ENCODE measurements at regions not wholly inside any gene's neighbourhood (a gene's known extent, or its start where the extent isn't known, plus 50 kb on each side); places are given as distances from the start of the nearest gene placed in this dataset.

GRCh38 chr10:21003240-21003822 is 106.2 kb upstream of the NEBL start:
- TF ChIP-seq EZH2 (IDR thresholded peaks at IDR 0.05; ENCODE audit: borderline replicate concordance, insufficient read depth, low read length, poor library complexity, severe bottlenecking) (no peak), EP300 (conservative IDR thresholded peaks at IDR 0.05; ENCODE audit: poor library complexity, severe bottlenecking) (peak; percentile 52), CTCF (IDR thresholded peaks at IDR 0.05; ENCODE audit: poor library complexity, severe bottlenecking) (no peak), POLR2AphosphoS5 (IDR thresholded peaks at IDR 0.05) (peak; percentile 52), MXI1 (conservative IDR thresholded peaks at IDR 0.05; ENCODE audit: poor library complexity, severe bottlenecking) (no peak), SMC3 (conservative IDR thresholded peaks at IDR 0.05; ENCODE audit: poor library complexity) (no peak), RAD21 (conservative IDR thresholded peaks at IDR 0.05) (no peak), TAF1 (IDR thresholded peaks at IDR 0.05; ENCODE audit: low read depth) (no peak)
